CD4-positive, alpha-beta T cell treated with Interleukin-17A for 4 hours (primary cell): ENCODE measurements at regions not wholly inside any gene's neighbourhood (a gene's known extent, or its start where the extent isn't known, plus 50 kb on each side); places are given as distances from the start of the nearest gene placed in this dataset.
"Not testable (repeated sequence)": the region's sequence is repeated elsewhere in the genome, so short reads cannot be mapped to it uniquely, and the experiment has no call there.

Experiments
- DNase-seq: peaks from one replicate; pipeline ENCODE4 v3.0.0-alpha.2; 2020; ENCODE audit warnings: mixed read lengths

- not testable (repeated sequence) for DNase-seq
These were observed 517.0 kb downstream of the IRS2 start for GRCh38 chr13:109269381-109269780.

DNA sequence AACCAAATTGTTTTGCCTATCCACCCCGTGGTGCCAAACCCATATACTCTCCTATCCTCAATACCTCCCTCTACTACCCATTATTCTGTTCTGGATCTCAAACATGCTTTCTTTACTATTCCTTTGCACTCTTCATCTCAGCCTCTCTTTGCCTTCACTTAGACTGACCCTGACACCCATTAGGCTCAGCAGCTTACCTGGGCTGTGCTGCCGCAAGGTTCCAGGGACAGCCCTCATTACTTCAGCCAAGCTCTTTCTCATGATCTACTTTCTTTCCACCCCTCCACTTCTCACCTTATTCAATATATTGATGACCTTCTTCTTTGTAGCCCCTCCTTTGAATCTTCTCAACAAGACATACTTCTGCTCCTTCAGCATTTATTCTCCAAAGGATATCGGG is 517.9 kb downstream of the IRS2 start:
- not testable (repeated sequence) for DNase-seq

DNA sequence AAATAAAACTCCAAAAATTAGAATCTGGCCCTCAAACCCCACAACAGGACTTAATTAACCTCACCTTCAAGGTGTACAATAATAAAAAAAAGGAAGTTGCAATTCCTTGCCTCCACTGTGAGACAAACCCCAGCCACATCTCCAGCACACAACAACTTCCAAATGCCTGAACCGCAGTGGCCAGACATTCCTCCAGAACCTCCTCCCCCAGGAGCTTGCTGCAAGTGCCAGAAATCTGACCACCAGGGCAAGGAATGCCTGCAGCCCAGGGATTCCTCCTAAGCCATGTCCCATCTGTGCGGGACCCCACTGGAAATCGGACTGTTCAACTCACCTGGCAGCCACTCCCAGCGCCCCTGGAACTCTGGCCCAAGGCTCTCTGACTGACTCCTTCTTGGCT is 519.0 kb downstream of the IRS2 start:
- DNase-seq: not testable (repeated sequence)

DNA sequence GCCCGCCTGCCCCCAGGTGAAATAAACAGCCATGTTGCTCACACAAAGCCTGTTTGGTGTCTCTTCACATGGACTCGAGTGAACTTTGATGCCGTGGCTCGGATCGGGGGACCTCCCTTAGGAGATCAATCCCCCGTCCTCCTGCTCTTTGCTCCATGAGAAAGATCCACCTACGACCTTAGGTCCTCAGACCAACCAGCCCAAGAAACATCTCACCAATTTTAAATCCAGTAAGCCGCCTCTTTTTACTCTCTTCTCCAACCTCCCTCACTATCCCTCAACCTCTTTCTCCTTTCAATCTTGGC is 521.0 kb downstream of the IRS2 start:
- not testable (repeated sequence) for DNase-seq

DNA sequence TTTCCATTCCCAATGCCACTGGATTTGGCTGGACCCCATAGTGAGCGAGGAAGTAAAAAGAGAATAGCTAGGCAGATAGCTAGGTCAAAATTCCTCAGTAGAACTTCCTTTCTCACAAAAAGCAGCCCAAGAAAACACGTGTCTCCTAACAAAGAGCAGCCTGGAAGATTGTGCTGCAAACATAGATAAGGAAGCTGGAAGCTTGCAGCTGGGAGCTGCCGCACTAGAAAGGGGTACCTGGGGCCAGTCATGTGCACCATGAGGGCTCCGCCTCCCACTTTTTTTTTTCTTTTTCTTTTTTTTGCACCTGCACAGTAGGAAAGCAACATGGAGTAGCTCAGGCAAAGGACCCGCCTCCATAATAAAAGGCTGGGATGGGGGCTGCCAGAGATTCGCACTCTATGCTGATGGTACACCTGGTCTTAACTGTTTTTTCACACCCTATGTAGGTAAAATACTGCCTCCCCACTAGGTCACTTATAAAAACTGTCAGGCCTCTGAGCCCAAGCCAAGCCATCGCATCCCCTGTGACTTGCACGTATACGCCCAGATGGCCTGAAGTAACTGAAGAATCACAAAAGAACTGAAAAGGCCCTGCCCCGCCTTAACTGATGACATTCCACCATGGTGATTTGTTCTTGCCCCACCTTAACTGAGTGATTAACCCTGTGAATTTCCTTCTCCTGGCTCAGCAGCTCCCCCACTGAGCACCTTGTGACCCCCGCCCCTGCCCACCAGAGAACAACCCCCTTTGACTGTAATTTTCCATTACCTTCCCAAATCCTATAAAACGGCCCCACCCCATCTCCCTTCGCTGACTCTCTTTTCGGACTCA is 521.6 kb downstream of the IRS2 start:
- DNase-seq: not testable (repeated sequence)

GRCh38 chr13:109257761-109258157 is 528.6 kb downstream of the IRS2 start:
- not testable (repeated sequence) for DNase-seq
